ENCODE measurements at regions not wholly inside any gene's neighbourhood (a gene's known extent, or its start where the extent isn't known, plus 50 kb on each side); places are given as distances from the start of the nearest gene placed in this dataset.
A peak's percentile ranks its signal among the peaks of the same experiment; 100 is the strongest.

GRCh38 chr2:143968860-143969259 lies 551.1 kb downstream of the ZEB2 start:
- Histone ChIP-seq H3F3A (ENCODE audit: low read depth) (no peaks in the 10 kb centered on the region), H3K27me3 (no peaks in the 10 kb centered on the region), H3K36me3 (no peaks in the 10 kb centered on the region), H3K79me2 (ENCODE audit: low read depth) (no peaks in the 10 kb centered on the region), H3K4me3 (no peak overlapping the region), H3K9ac (no peak overlapping the region), H3K4me2 (no peak overlapping the region), H3K9me3 (ENCODE audit: low read depth) (no peaks in the 10 kb centered on the region), H2AFZ (replicated peaks) (no peak overlapping the region), H3K27ac (no peak overlapping the region), H4K20me1 (ENCODE audit: low read depth) (no peaks in the 10 kb centered on the region), H3K4me1 (peaks cover 20% of the 10 kb centered on the region)
- no peak for DNase-seq (ENCODE audit: low spot score)
- peaks cover 7% of the 10 kb centered on the region for H3K36me3 Mint-ChIP-seq
- TF ChIP-seq EZH2 (IDR thresholded peaks at IDR 0.05) (no peak), CTCF (IDR thresholded peaks at IDR 0.05) (no peak), EZH2phosphoT487 (IDR thresholded peaks at IDR 0.05) (no peak)
- no peaks in the 10 kb centered on the region for H3K4me1 Mint-ChIP-seq
- peak overlapping the region; percentile 46 for H3K27ac Mint-ChIP-seq
- H3K4me3 Mint-ChIP-seq: no peak overlapping the region
- peaks cover 2% of the 10 kb centered on the region for H3K9me3 Mint-ChIP-seq
- H3K27me3 Mint-ChIP-seq (ENCODE audit: insufficient read depth, low read depth): no peaks in the 10 kb centered on the region

- Mint-ChIP-seq H3K4me3 (no peak overlapping the region), H3K9me3 (peaks cover 2% of the 10 kb centered on the region), H3K27me3 (ENCODE audit: insufficient read depth, low read depth) (no peaks in the 10 kb centered on the region), H3K27ac (peak overlapping the region; percentile 46), H3K4me1 (no peaks in the 10 kb centered on the region), H3K36me3 (peaks cover 7% of the 10 kb centered on the region)
- Histone ChIP-seq H3K27ac (no peak overlapping the region), H3F3A (ENCODE audit: low read depth) (no peaks in the 10 kb centered on the region), H3K36me3 (no peaks in the 10 kb centered on the region), H3K9me3 (ENCODE audit: low read depth) (no peaks in the 10 kb centered on the region), H3K9ac (no peak overlapping the region), H3K4me2 (no peak overlapping the region), H3K79me2 (ENCODE audit: low read depth) (no peaks in the 10 kb centered on the region), H3K4me3 (no peak overlapping the region), H3K4me1 (peaks cover 20% of the 10 kb centered on the region), H4K20me1 (ENCODE audit: low read depth) (no peaks in the 10 kb centered on the region), H3K27me3 (no peaks in the 10 kb centered on the region), H2AFZ (replicated peaks) (no peak overlapping the region)
- no peak for DNase-seq (ENCODE audit: low spot score)
- TF ChIP-seq CTCF (IDR thresholded peaks at IDR 0.05) (no peak), EZH2phosphoT487 (IDR thresholded peaks at IDR 0.05) (no peak), EZH2 (IDR thresholded peaks at IDR 0.05) (no peak)
Measured at GRCh38 chr2:143968360-143968759, 551.6 kb downstream of the ZEB2 start.

- Histone ChIP-seq H3K4me2 (no peak overlapping the region), H3K36me3 (no peaks in the 10 kb centered on the region), H3K4me1 (peaks cover 2% of the 10 kb centered on the region), H3K9me3 (ENCODE audit: low read depth) (no peaks in the 10 kb centered on the region), H3K27ac (no peak overlapping the region), H3K9ac (no peak overlapping the region), H3K4me3 (no peak overlapping the region), H3K79me2 (ENCODE audit: low read depth) (no peaks in the 10 kb centered on the region), H3F3A (ENCODE audit: low read depth) (no peaks in the 10 kb centered on the region), H4K20me1 (ENCODE audit: low read depth) (no peaks in the 10 kb centered on the region), H2AFZ (replicated peaks) (no peak overlapping the region), H3K27me3 (no peaks in the 10 kb centered on the region)
- TF ChIP-seq EZH2 (IDR thresholded peaks at IDR 0.05) (no peak), CTCF (IDR thresholded peaks at IDR 0.05) (no peak), EZH2phosphoT487 (IDR thresholded peaks at IDR 0.05) (no peak)
- Mint-ChIP-seq H3K27me3 (ENCODE audit: insufficient read depth, low read depth) (no peaks in the 10 kb centered on the region), H3K4me3 (no peak overlapping the region), H3K9me3 (no peaks in the 10 kb centered on the region), H3K36me3 (peaks cover 4% of the 10 kb centered on the region), H3K27ac (no peak overlapping the region), H3K4me1 (no peaks in the 10 kb centered on the region)
- DNase-seq (ENCODE audit: low spot score): no peak
Measured at GRCh38 chr2:143965493-143966164, 554.3 kb downstream of the ZEB2 start.

Data from neural progenitor cell (in vitro differentiated cells).